WTC11 (cell line): ENCODE measurements at regions not wholly inside any gene's neighbourhood (a gene's known extent, or its start where the extent isn't known, plus 50 kb on each side); places are given as distances from the start of the nearest gene placed in this dataset.

Experiments
- AFF4 ChIP-seq: sonication (generic); formaldehyde crosslinking; IDR thresholded peaks from 2 replicates; pipeline ENCODE4 v1.8.1; 2023; ENCODE audit warnings: mild to moderate bottlenecking, missing genetic modification reagents, borderline replicate concordance
- AR ChIP-seq: fragments of 250-450 bp; sonication (Bioruptor Pico); IDR thresholded peaks from 2 replicates; pipeline ENCODE4 v1.9.0; 2021; ENCODE audit warnings: mild to moderate bottlenecking
- ARID4B ChIP-seq: sonication (generic); formaldehyde crosslinking; IDR thresholded peaks from 2 replicates; pipeline ENCODE4 v1.8.0; 2023; ENCODE audit warnings: missing genetic modification reagents, mild to moderate bottlenecking, borderline replicate concordance
- ATF1 ChIP-seq: sonication (generic); formaldehyde crosslinking; IDR thresholded peaks from 2 replicates; pipeline ENCODE4 v1.8.1; 2023; ENCODE audit warnings: mild to moderate bottlenecking, moderate library complexity, missing genetic modification reagents
- ATF2 ChIP-seq: sonication (generic); formaldehyde crosslinking; IDR thresholded peaks from 2 replicates; pipeline ENCODE4 v1.8.1; 2022; ENCODE audit warnings: low read depth, missing genetic modification reagents, borderline replicate concordance
- CDX4 ChIP-seq: fragments of 250-450 bp; sonication (Bioruptor Pico); IDR thresholded peaks from 2 replicates; pipeline ENCODE4 v1.9.0; 2021; ENCODE audit warnings: moderate library complexity, mild to moderate bottlenecking, inconsistent platforms, borderline replicate concordance
- E2F5 ChIP-seq: sonication (generic); formaldehyde crosslinking; IDR thresholded peaks from 2 replicates; pipeline ENCODE4 v1.8.1; 2022; ENCODE audit warnings: mild to moderate bottlenecking, moderate library complexity, missing genetic modification reagents
- ELF4 ChIP-seq: sonication (generic); formaldehyde crosslinking; IDR thresholded peaks from 2 replicates; pipeline ENCODE4 v1.8.1; 2022; ENCODE audit warnings: low read depth, mild to moderate bottlenecking, moderate library complexity, missing genetic modification reagents
- FOXJ3 ChIP-seq: sonication (generic); formaldehyde crosslinking; IDR thresholded peaks from 2 replicates; pipeline ENCODE4 v1.9.0; 2021; ENCODE audit warnings: missing genetic modification reagents, mild to moderate bottlenecking, borderline replicate concordance
- GRHL2 ChIP-seq: fragments of 250-450 bp; sonication (Bioruptor Pico); IDR thresholded peaks from 2 replicates; pipeline ENCODE4 v1.8.0; 2022; ENCODE audit warnings: mild to moderate bottlenecking, moderate library complexity; ENCODE audit not compliant: insufficient replicate concordance, severe bottlenecking
- HMGA2 ChIP-seq: fragments of 250-450 bp; sonication (Bioruptor Pico); IDR thresholded peaks from 2 replicates; pipeline ENCODE4 v1.4.0; 2021; ENCODE audit warnings: mild to moderate bottlenecking, moderate library complexity
- IRF2 ChIP-seq: sonication (generic); formaldehyde crosslinking; IDR thresholded peaks from 2 replicates; pipeline ENCODE4 v1.8.0; 2022; ENCODE audit warnings: low read depth, missing genetic modification reagents, borderline replicate concordance
- NFE2L1 ChIP-seq: sonication (generic); formaldehyde crosslinking; IDR thresholded peaks from 2 replicates; pipeline ENCODE4 v1.8.1; 2023; ENCODE audit warnings: missing genetic modification reagents
- OVOL2 ChIP-seq: fragments of 250-450 bp; sonication (Bioruptor Pico); IDR thresholded peaks from 2 replicates; pipeline ENCODE4 v1.9.0; 2021; ENCODE audit warnings: mild to moderate bottlenecking, borderline replicate concordance
- RORB ChIP-seq: fragments of 250-450 bp; sonication (Bioruptor Pico); IDR thresholded peaks from 2 replicates; pipeline ENCODE4 v1.9.0; 2021; ENCODE audit warnings: mild to moderate bottlenecking
- SMAD3 ChIP-seq: sonication (generic); formaldehyde crosslinking; IDR thresholded peaks from 2 replicates; pipeline ENCODE4 v1.8.0; 2022; ENCODE audit warnings: missing genetic modification reagents, mild to moderate bottlenecking, borderline replicate concordance
- TEAD4 ChIP-seq: sonication (generic); formaldehyde crosslinking; IDR thresholded peaks from 2 replicates; pipeline ENCODE4 v1.8.0; 2022; ENCODE audit warnings: mild to moderate bottlenecking, missing genetic modification reagents
- USF1 ChIP-seq: sonication (generic); formaldehyde crosslinking; IDR thresholded peaks from 2 replicates; pipeline ENCODE4 v1.8.0; 2022; ENCODE audit warnings: mild to moderate bottlenecking, missing genetic modification reagents
- ZNF219 ChIP-seq: sonication (generic); formaldehyde crosslinking; IDR thresholded peaks from 2 replicates; pipeline ENCODE4 v1.8.0; 2023; ENCODE audit warnings: missing genetic modification reagents, mild to moderate bottlenecking, borderline replicate concordance
- ZNF232 ChIP-seq: sonication (generic); formaldehyde crosslinking; IDR thresholded peaks from 2 replicates; pipeline ENCODE4 v1.8.0; 2022; ENCODE audit warnings: mild to moderate bottlenecking, missing genetic modification reagents
- ZNF416 ChIP-seq: fragments of 250-450 bp; sonication (Bioruptor Pico); IDR thresholded peaks from 2 replicates; pipeline ENCODE4 v1.9.0; 2021; ENCODE audit warnings: mild to moderate bottlenecking, inconsistent platforms
- ZSCAN18 ChIP-seq: fragments of 250-450 bp; sonication (Bioruptor Pico); IDR thresholded peaks from 2 replicates; pipeline ENCODE4 v2.1.2; 2022; ENCODE audit warnings: mild to moderate bottlenecking, moderate library complexity
- TF ChIP-seq, protein P1 (sequence below): sonication (generic); formaldehyde crosslinking; IDR thresholded peaks from 2 replicates; pipeline ENCODE4 v1.8.0; 2022; ENCODE audit warnings: mild to moderate bottlenecking, missing genetic modification reagents

GRCh38 chr9:93826209-93826608 is 128.9 kb downstream of the BARX1 start (continued):
- TF ChIP-seq SMAD3 (CRISPR knock-in tag) (no peak), TEAD4 (no peak), HMGA2 (CRISPR knock-in tag) (no peak), CDX4 (no peak), IRF2 (no peak), ATF1 (CRISPR knock-in tag) (no peak), RORB (CRISPR knock-in tag) (no peak), ARID4B (CRISPR knock-in tag) (no peak), ZNF416 (CRISPR knock-in tag) (no peak), AFF4 (CRISPR knock-in tag) (no peak), OVOL2 (no peak), FOXJ3 (CRISPR knock-in tag) (no peak), ATF2 (CRISPR knock-in tag) (no peak), E2F5 (CRISPR knock-in tag) (no peak), GRHL2 (no peak), ELF4 (CRISPR knock-in tag) (no peak), USF1 (no peak), NFE2L1 (no peak), AR (no peak), ZNF232 (0 out of 2 replicates have a peak, but pooled peaks have one; percentile 32), ZNF219 (no peak), ZSCAN18 (CRISPR knock-in tag) (no peak)
- TF ChIP-seq, protein P1, sequence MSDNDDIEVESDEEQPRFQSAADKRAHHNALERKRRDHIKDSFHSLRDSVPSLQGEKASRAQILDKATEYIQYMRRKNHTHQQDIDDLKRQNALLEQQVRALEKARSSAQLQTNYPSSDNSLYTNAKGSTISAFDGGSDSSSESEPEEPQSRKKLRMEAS (CRISPR knock-in tag) = peak; percentile 68; the same call in 1 of the 2 replicates
